ENCODE measurements at regions not wholly inside any gene's neighbourhood (a gene's known extent, or its start where the extent isn't known, plus 50 kb on each side); places are given as distances from the start of the nearest gene placed in this dataset.
A peak's percentile ranks its signal among the peaks of the same experiment; 100 is the strongest.
"Not testable (repeated sequence)": the region's sequence is repeated elsewhere in the genome, so short reads cannot be mapped to it uniquely, and the experiment has no call there.

GRCh38 chr20:22966787-22967464, 68.2 kb upstream of the SSTR4 start:
- no peak for DNase-seq

GRCh38 chr20:22967706-22968105, 67.4 kb upstream of the SSTR4 start:
- not testable (repeated sequence) for DNase-seq

- DNase-seq: not testable (repeated sequence)
Measured at GRCh38 chr20:22969031-22969430, 66.1 kb upstream of the SSTR4 start.

- not testable (repeated sequence) for DNase-seq
Measured at GRCh38 chr20:22971077-22971476, 64.0 kb upstream of the SSTR4 start.

DNA sequence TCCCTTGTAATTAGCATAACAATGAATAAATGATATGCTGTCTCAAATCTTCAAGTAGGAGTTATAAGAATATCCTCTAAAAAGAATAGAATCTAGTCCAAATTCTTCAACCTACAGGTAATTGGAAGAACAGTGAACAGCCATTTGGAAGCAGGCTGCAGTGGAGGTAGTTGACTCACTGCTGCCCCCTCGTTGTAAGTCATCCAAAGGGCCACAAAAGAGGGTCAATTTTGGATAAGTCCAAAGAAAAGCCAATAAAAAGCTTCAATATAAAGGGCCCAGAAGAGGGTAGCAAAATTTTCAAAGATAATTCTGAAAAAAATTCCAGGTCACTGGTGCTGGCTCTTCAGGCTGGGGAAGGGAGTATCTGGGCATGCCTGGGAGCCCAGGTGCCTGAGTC, 60.8 kb upstream of the SSTR4 start:
- DNase-seq: no peak

- DNase-seq: peak; percentile 13
Measured at GRCh38 chr20:22977047-22977785, 57.9 kb upstream of the SSTR4 start.

GRCh38 chr20:22984008-22984407, 51.1 kb upstream of the SSTR4 start:
- no peak for DNase-seq

- no peak for DNase-seq
Measured at GRCh38 chr20:22984606-22985005, 50.5 kb upstream of the SSTR4 start.

DNA sequence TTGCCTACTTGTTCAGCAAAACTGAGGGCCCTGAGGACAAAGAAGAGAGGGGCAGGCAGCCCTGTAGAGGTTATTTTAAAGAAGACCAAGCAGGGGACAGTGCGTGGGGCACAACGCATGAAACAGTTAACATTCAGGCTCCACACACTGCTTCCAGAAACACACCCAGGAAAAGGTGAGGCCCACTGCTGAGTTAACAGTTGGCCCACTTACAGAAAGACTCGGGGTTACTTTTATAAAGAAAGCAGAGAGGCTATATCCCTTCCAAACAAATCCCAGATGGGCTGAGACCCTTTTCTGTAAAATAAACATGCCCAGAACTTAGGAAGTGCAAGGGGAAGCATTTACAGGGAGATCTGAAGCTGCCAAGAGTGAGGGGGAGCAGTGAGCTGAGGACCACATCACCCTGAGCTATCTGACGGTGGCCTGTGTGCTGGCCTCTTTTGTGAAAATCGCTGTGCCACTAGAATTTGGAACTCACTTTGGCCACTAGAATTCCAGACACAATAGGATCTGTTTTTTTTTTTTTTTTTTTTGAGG, 49.8 kb upstream of the SSTR4 start:
- DNase-seq: peak; percentile 23

Measured in eye (tissue), 1 donor.